ENCODE measurements at regions not wholly inside any gene's neighbourhood (a gene's known extent, or its start where the extent isn't known, plus 50 kb on each side); places are given as distances from the start of the nearest gene placed in this dataset.

DNA sequence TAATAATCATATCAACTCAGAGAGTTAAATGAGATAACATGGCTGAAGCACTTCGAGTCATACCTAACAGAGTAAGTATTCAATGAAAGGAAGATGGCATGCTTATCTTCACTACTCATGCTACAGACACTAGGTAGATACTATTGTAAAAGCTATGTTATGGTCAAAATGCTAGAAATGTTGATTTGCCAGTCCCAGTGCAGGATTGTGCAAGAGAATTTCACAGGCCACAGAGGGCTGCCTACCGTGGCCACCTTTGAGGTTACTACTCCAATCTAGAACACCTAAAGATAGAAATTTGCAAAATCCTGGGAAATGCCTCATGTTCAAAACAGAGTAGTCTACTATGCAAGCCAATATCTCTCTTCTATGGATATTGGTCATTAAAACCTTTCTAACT lies 75.3 kb upstream of the PLEKHG7 start:
- Histone ChIP-seq H3K27ac (ENCODE audit: low read length) (no peak overlapping the region), H3K27me3 (ENCODE audit: low read depth, low read length) (no peaks in the 10 kb centered on the region), H3K36me3 (ENCODE audit: control insufficient read depth in 1 of 2, insufficient read depth in 2 of 2, low read length in 2 of 2) (no peaks in the 10 kb centered on the region), H3K9me3 (ENCODE audit: control insufficient read depth in 1 of 2, low read length in 2 of 2) (no peaks in the 10 kb centered on the region), H3K4me1 (ENCODE audit: control insufficient read depth in 1 of 2, insufficient read depth in 2 of 2, low read length in 2 of 2) (no peaks in the 10 kb centered on the region), H3K4me3 (ENCODE audit: low read depth in 1 of 2, low read length in 2 of 2) (no peak overlapping the region)

DNA sequence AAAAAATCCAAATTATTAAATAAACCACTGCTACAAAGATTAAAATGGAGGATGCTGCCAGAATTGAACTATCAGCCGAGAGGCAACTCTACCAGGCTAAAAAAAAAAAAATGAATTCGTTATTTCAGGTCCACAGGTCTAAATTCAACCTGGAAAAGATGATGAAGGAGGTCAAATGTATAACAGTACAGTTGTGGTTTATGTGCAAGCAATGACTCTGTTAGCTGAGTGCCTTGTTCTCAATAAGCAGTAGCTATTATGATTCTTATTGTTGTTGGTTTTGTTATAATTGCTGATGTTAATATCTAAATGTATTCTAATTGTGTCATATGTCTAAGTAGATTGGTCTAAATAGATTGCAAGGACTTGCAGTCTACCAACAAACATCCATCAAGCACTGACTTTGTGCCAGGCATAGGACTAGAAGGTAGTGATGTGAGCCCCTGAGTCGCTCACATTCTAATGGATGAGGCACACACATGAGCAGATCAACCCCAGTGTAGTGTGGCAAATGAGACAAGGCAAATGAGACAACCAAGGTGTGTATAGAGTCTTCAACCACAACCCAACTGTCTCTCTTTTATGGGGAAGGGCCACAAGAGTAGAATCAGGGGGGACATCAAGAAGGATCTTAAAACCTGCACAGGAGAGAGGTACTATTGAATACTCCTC lies 77.0 kb upstream of the PLEKHG7 start:
- Histone ChIP-seq H3K27me3 (ENCODE audit: low read depth, low read length) (no peaks in the 10 kb centered on the region), H3K9me3 (ENCODE audit: control insufficient read depth in 1 of 2, low read length in 2 of 2) (no peaks in the 10 kb centered on the region), H3K4me1 (ENCODE audit: control insufficient read depth in 1 of 2, insufficient read depth in 2 of 2, low read length in 2 of 2) (no peaks in the 10 kb centered on the region), H3K4me3 (ENCODE audit: low read depth in 1 of 2, low read length in 2 of 2) (no peak overlapping the region), H3K27ac (ENCODE audit: low read length) (no peak overlapping the region), H3K36me3 (ENCODE audit: control insufficient read depth in 1 of 2, insufficient read depth in 2 of 2, low read length in 2 of 2) (no peaks in the 10 kb centered on the region)

DNA sequence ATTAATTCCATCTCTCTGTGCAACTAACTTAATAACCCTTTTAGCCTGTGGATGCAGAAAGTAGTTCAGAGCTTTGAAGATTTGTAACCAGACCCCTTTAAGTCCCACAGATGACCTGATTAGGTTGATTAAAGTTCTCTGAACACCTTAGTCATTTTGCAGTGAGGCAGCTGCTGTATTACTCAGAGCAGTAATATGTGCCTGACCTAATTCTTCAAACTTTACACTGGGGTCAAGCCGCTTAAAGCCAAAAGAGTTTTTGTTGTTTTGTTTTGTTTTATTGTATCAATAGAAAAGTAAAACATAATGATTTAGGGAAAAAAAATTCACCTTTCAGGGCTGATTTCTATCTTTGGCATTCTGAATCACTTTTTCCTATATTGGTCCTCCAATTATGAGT lies 78.6 kb upstream of the PLEKHG7 start:
- H3K9me3 ChIP-seq (ENCODE audit: control insufficient read depth in 1 of 2, low read length in 2 of 2) = no peaks in the 10 kb centered on the region
- no peaks in the 10 kb centered on the region for H3K36me3 ChIP-seq (ENCODE audit: control insufficient read depth in 1 of 2, insufficient read depth in 2 of 2, low read length in 2 of 2)
- no peaks in the 10 kb centered on the region for H3K4me1 ChIP-seq (ENCODE audit: control insufficient read depth in 1 of 2, insufficient read depth in 2 of 2, low read length in 2 of 2)
- no peaks in the 10 kb centered on the region for H3K27me3 ChIP-seq (ENCODE audit: low read depth, low read length)
- H3K27ac ChIP-seq (ENCODE audit: low read length) = no peak overlapping the region
- no peak overlapping the region for H3K4me3 ChIP-seq (ENCODE audit: low read depth in 1 of 2, low read length in 2 of 2)

DNA sequence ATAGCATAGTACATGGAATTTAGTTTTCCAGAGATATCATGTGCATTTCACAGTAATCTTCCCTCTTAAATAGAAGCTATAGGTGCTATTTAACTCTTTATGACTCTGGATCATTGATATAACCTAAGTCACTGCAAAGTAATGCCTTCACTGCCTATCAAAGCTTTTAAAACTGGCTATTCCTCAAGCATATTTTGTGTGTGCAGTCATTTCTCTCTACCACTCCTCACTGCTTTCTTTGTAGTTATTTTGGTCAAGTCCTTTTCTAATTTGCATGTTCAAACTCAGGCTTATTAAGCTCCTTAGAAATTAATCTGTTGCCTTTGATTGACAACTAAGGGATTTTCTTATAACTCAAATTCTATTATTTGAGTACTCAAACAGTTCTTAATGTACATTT lies 79.4 kb upstream of the PLEKHG7 start:
- Histone ChIP-seq H3K27me3 (ENCODE audit: low read depth, low read length) (no peaks in the 10 kb centered on the region), H3K9me3 (ENCODE audit: control insufficient read depth in 1 of 2, low read length in 2 of 2) (no peaks in the 10 kb centered on the region), H3K4me1 (ENCODE audit: control insufficient read depth in 1 of 2, insufficient read depth in 2 of 2, low read length in 2 of 2) (no peaks in the 10 kb centered on the region), H3K36me3 (ENCODE audit: control insufficient read depth in 1 of 2, insufficient read depth in 2 of 2, low read length in 2 of 2) (no peaks in the 10 kb centered on the region), H3K27ac (ENCODE audit: low read length) (no peak overlapping the region), H3K4me3 (ENCODE audit: low read depth in 1 of 2, low read length in 2 of 2) (no peak overlapping the region)

DNA sequence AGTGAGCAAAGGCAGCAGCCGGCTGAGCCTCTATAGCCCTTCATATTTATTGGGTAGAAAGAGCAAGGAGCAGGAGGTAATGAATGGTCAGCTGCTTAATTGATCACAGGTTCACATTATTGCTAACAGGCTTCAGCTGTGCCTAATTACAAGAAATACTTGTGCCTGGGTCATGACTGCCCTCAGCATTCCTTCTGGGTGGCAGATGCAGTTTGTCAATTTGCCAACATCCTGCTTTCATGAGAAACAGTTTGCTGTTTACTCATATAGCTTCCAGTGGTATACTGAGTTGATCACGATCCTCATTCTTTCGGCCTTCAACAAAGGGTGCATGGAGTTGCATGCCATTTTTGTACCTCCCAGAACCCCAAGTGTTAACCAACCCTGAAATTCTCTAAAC lies 81.0 kb upstream of the PLEKHG7 start:
- no peaks in the 10 kb centered on the region for H3K36me3 ChIP-seq (ENCODE audit: control insufficient read depth in 1 of 2, insufficient read depth in 2 of 2, low read length in 2 of 2)
- H3K9me3 ChIP-seq (ENCODE audit: control insufficient read depth in 1 of 2, low read length in 2 of 2) = no peaks in the 10 kb centered on the region
- H3K27ac ChIP-seq (ENCODE audit: low read length) = no peak overlapping the region
- H3K4me3 ChIP-seq (ENCODE audit: low read depth in 1 of 2, low read length in 2 of 2) = no peak overlapping the region
- no peaks in the 10 kb centered on the region for H3K4me1 ChIP-seq (ENCODE audit: control insufficient read depth in 1 of 2, insufficient read depth in 2 of 2, low read length in 2 of 2)
- no peaks in the 10 kb centered on the region for H3K27me3 ChIP-seq (ENCODE audit: low read depth, low read length)

DNA sequence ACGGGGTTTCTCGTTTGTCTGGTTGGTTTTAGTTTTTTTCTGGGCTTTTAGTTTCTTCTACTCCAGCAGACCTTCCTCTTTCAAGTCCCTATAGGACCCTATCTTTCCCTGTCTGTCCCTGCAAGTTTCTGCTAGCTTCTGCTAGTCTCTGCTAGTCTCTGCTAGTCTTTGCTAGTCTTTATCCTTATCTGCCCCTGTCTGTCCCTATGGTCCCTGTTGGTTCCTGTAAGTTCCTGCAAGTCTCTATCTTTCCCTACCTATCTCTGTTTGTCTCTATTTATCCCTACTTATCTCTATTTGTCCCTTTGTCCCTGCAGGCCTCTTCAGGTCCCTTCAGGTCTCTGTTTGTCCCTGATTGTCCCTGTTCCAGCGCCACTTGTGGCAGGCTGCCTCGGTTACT lies 81.5 kb upstream of the PLEKHG7 start:
- no peaks in the 10 kb centered on the region for H3K9me3 ChIP-seq (ENCODE audit: control insufficient read depth in 1 of 2, low read length in 2 of 2)
- H3K36me3 ChIP-seq (ENCODE audit: control insufficient read depth in 1 of 2, insufficient read depth in 2 of 2, low read length in 2 of 2) = no peaks in the 10 kb centered on the region
- H3K4me1 ChIP-seq (ENCODE audit: control insufficient read depth in 1 of 2, insufficient read depth in 2 of 2, low read length in 2 of 2) = no peaks in the 10 kb centered on the region
- H3K4me3 ChIP-seq (ENCODE audit: low read depth in 1 of 2, low read length in 2 of 2) = no peak overlapping the region
- H3K27me3 ChIP-seq (ENCODE audit: low read depth, low read length) = no peaks in the 10 kb centered on the region
- no peak overlapping the region for H3K27ac ChIP-seq (ENCODE audit: low read length)

DNA sequence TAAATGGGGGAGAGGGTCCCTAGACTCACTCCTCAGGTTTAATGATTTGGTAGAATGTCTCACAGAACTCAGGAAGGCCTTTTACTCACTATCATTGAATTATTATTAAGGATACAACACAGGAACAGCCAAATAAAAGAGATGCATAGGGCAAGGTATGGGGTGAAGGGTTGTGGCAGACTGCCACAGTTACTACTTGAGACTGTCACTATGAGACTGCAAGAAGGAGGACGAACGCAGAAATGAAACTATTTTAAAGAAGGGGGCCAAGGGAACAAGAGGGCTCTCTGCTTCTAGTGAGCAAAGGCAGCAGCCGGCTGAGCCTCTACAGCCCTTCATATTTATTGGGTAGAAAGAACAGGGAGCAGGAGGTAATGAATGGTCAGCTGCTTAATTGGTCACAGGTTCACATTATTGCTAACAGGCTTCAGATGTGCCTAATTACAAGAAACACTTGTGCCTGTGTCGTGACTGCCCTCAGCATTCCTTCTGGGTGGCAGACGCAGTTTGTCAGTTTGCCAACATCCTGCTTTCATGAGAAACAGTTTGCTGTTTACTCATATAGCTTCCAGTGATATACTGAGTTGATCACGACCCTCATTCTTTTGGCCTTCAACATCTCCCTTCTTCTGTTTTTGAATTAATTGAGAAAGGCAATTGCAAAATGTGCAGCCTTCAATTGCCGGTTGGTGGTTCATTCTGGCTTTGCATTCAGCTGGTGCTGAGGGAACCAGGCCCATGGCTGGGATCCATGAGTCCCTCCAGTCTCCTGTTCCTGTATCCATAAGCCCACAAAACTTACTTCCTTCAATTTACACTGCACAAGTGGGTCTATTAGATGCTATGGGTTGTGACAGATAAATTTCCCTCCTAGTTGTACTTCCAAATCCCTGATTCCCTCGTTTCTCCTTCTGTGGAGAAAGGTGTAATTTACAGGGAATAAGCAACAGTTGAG lies 82.8 kb upstream of the PLEKHG7 start:
- H3K4me1 ChIP-seq (ENCODE audit: control insufficient read depth in 1 of 2, insufficient read depth in 2 of 2, low read length in 2 of 2) = no peaks in the 10 kb centered on the region
- no peak overlapping the region for H3K4me3 ChIP-seq (ENCODE audit: low read depth in 1 of 2, low read length in 2 of 2)
- peaks cover 0 to under 1% of the 10 kb centered on the region in 2 donors for H3K36me3 ChIP-seq (ENCODE audit: control insufficient read depth in 1 of 2, insufficient read depth in 2 of 2, low read length in 2 of 2)
- H3K27me3 ChIP-seq (ENCODE audit: low read depth, low read length) = no peaks in the 10 kb centered on the region
- no peak overlapping the region for H3K27ac ChIP-seq (ENCODE audit: low read length)
- no peaks in the 10 kb centered on the region for H3K9me3 ChIP-seq (ENCODE audit: control insufficient read depth in 1 of 2, low read length in 2 of 2)

DNA sequence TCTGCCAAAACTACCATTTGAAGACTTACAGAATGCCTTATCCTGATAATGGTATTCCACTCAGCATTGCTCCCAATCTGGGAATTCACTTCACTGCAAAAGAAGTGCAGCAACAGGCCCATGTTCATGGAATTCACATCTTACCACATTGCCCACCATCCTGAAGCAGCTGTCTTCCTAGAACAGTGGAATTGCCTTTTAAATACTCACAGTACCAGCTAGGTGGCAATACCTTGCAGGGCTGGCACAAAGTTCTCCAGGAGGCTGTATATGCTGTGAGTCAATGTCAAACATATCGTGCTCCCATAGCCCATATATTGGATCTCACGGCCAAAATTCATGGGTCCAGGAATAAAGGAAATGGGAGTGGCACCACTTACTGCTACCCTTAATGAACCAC lies 83.8 kb upstream of the PLEKHG7 start:
- Histone ChIP-seq H3K27ac (ENCODE audit: low read length) (no peak overlapping the region), H3K9me3 (ENCODE audit: control insufficient read depth in 1 of 2, low read length in 2 of 2) (no peaks in the 10 kb centered on the region), H3K4me3 (ENCODE audit: low read depth in 1 of 2, low read length in 2 of 2) (no peak overlapping the region), H3K4me1 (ENCODE audit: control insufficient read depth in 1 of 2, insufficient read depth in 2 of 2, low read length in 2 of 2) (no peaks in the 10 kb centered on the region), H3K27me3 (ENCODE audit: low read depth, low read length) (no peaks in the 10 kb centered on the region), H3K36me3 (ENCODE audit: control insufficient read depth in 1 of 2, insufficient read depth in 2 of 2, low read length in 2 of 2) (peaks cover 0 to 4% of the 10 kb centered on the region in 2 donors)

DNA sequence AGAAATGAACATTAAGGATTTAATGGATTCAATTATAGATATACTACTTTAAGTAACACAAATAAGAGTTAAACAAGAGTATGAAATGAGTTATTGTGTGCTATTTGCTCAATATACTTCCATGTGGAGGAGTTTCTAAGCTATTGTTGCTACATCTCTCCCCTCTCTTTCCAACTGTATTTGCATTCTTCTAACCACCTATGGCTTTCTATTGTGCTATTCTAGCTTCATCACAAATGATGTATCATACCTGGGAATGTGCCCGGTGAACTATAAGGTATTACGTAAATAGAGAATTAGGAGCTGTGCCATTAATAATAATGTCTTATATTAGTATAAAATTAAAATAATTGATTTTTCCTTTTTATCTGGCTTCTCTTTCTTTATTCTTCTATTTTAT lies 87.1 kb upstream of the PLEKHG7 start:
- H3K9me3 ChIP-seq (ENCODE audit: control insufficient read depth in 1 of 2, low read length in 2 of 2) = no peaks in the 10 kb centered on the region
- no peaks in the 10 kb centered on the region for H3K27me3 ChIP-seq (ENCODE audit: low read depth, low read length)
- H3K27ac ChIP-seq (ENCODE audit: low read length) = no peak overlapping the region

DNA sequence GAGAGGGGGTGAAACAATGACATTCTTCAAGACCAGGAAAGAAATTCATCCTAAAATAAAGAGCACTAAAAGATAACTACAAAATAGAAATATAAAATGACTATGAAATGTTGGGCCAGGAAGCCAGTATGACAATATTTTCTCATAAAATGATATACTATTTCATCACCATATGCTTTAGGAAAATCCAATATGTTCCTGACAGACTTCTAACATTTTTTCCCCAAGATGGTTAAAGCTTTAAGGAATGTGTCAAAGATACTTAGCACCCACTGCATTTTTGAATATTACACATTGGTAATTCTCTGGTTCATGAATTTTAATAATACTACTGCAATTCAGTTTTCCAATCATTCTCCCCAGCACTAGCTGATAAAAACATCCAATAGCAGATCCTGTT lies 87.7 kb upstream of the PLEKHG7 start:
- Histone ChIP-seq H3K9me3 (ENCODE audit: control insufficient read depth in 1 of 2, low read length in 2 of 2) (no peaks in the 10 kb centered on the region), H3K4me1 (ENCODE audit: control insufficient read depth in 1 of 2, insufficient read depth in 2 of 2, low read length in 2 of 2) (no peaks in the 10 kb centered on the region)

More for the DNA sequence above, 87.1 kb upstream of the PLEKHG7 start:
- Histone ChIP-seq H3K36me3 (ENCODE audit: control insufficient read depth in 1 of 2, insufficient read depth in 2 of 2, low read length in 2 of 2) (peaks cover 0 to 4% of the 10 kb centered on the region in 2 donors), H3K4me1 (ENCODE audit: control insufficient read depth in 1 of 2, insufficient read depth in 2 of 2, low read length in 2 of 2) (no peaks in the 10 kb centered on the region), H3K4me3 (ENCODE audit: low read depth in 1 of 2, low read length in 2 of 2) (no peak overlapping the region)

DNA sequence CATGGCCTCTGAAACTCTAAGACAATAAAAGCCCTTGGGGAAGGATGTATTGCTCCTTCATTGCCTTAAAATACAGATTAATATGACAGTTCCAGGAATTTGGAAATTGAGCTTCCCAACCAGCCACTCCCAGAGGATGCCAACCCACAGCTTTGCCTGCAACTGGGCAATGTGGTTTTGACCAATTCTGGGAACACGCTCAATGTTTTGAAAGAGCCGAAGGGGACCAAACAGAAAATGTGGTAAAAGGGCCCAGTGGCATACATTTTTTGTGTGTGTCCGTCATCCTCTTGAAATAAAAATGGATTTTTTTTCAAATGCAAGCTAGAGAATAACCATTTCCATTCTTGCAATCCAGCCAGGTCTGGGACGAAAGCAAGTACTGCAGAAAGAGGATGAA lies 88.3 kb upstream of the PLEKHG7 start:
- Histone ChIP-seq H3K9me3 (ENCODE audit: control insufficient read depth in 1 of 2, low read length in 2 of 2) (no peaks in the 10 kb centered on the region), H3K27ac (ENCODE audit: low read length) (no peak overlapping the region), H3K4me1 (ENCODE audit: control insufficient read depth in 1 of 2, insufficient read depth in 2 of 2, low read length in 2 of 2) (no peaks in the 10 kb centered on the region), H3K4me3 (ENCODE audit: low read depth in 1 of 2, low read length in 2 of 2) (no peak overlapping the region), H3K27me3 (ENCODE audit: low read depth, low read length) (no peaks in the 10 kb centered on the region), H3K36me3 (ENCODE audit: control insufficient read depth in 1 of 2, insufficient read depth in 2 of 2, low read length in 2 of 2) (peaks cover 0 to 4% of the 10 kb centered on the region in 2 donors)

More for the DNA sequence above, 87.7 kb upstream of the PLEKHG7 start:
- Histone ChIP-seq H3K4me3 (ENCODE audit: low read depth in 1 of 2, low read length in 2 of 2) (no peak overlapping the region), H3K27ac (ENCODE audit: low read length) (no peak overlapping the region), H3K27me3 (ENCODE audit: low read depth, low read length) (no peaks in the 10 kb centered on the region), H3K36me3 (ENCODE audit: control insufficient read depth in 1 of 2, insufficient read depth in 2 of 2, low read length in 2 of 2) (peaks cover 0 to 4% of the 10 kb centered on the region in 2 donors)

Data from muscle layer of duodenum (tissue), 2 donors.